PC-3 (cell line): ENCODE measurements at regions not wholly inside any gene's neighbourhood (a gene's known extent, or its start where the extent isn't known, plus 50 kb on each side); places are given as distances from the start of the nearest gene placed in this dataset.

Experiments
- ATAC-seq: fragments of 200-7000 bp; cut with Tn5 transposase; 2 replicates; pipeline ENCODE4 v1.9.1; 2020; ENCODE audit warnings: mild to moderate bottlenecking, moderate library complexity
- BruUV-seq: library from RNA; stranded (reverse); fragments of 400-500 nt; replicated peaks from 2 replicates; lab custom pipeline; 2021; lab: Mats Ljungman, UMichigan
- CTCF ChIA-PET: fragments of 300-600 bp; sonication (Branson Sonifier 250); formaldehyde crosslinking; loops from one replicate; lab custom pipeline; 2022; ENCODE audit warnings: antibody characterized with exemption; lab: Charles Lee
- POLR2A ChIA-PET: fragments of 300-600 bp; sonication (Branson Sonifier 250); formaldehyde crosslinking; loops from one replicate; lab custom pipeline; 2022; ENCODE audit warnings: antibody characterized with exemption; ENCODE audit not compliant: unreplicated experiment; lab: Charles Lee
- DNase-seq: peaks from one replicate; pipeline ENCODE4 v3.0.0-alpha.2; 2015
- H2AFZ ChIP-seq: fragments of 300-600 bp; sonication (generic); 2 replicates; pipeline ENCODE4 v1.6.0; 2016; ENCODE audit warnings: antibody characterized with exemption, low read length
- H3F3A ChIP-seq: fragments of 300-600 bp; sonication (generic); one replicate; pipeline ENCODE4 v1.6.0; 2017; ENCODE audit warnings: antibody characterized with exemption, low read length, control low read depth, mild to moderate bottlenecking; ENCODE audit not compliant: unreplicated experiment
- H3K27ac ChIP-seq: fragments of 300-600 bp; sonication (generic); 2 replicates; pipeline ENCODE4 v1.5.1; 2016; ENCODE audit warnings: mild to moderate bottlenecking, low read length
- H3K27me3 ChIP-seq: fragments of 300-600 bp; sonication (generic); 2 replicates; pipeline ENCODE4 v1.6.1; 2016; ENCODE audit warnings: low read length, mixed read lengths
- H3K36me3 ChIP-seq: fragments of 300-600 bp; sonication (generic); 2 replicates; pipeline ENCODE4 v1.6.1; 2016; ENCODE audit warnings: low read depth, mixed run types, low read length, mixed read lengths
- H3K4me1 ChIP-seq: fragments of 300-600 bp; sonication (generic); 2 replicates; pipeline ENCODE4 v1.5.1; 2016; ENCODE audit warnings: low read length; ENCODE audit not compliant: insufficient read depth
- H3K4me2 ChIP-seq: fragments of 300-600 bp; sonication (generic); 2 replicates; pipeline ENCODE4 v1.6.0; 2016; ENCODE audit warnings: low read length
- H3K4me3 ChIP-seq: fragments of 300-600 bp; sonication (generic); 2 replicates; pipeline ENCODE4 v1.5.1; 2016; ENCODE audit warnings: mild to moderate bottlenecking, low read length, mixed read lengths
- H3K79me2 ChIP-seq: fragments of 300-600 bp; sonication (generic); 2 replicates; pipeline ENCODE4 v1.6.1; 2017; ENCODE audit warnings: low read length, mixed read lengths
- H3K9ac ChIP-seq: fragments of 300-600 bp; sonication (generic); 2 replicates; pipeline ENCODE4 v1.6.0; 2016; ENCODE audit warnings: mild to moderate bottlenecking, low read length
- H3K9me2 ChIP-seq: fragments of 300-600 bp; sonication (generic); replicated peaks from 2 replicates; pipeline ENCODE4 v1.6.1; 2016; ENCODE audit warnings: mixed run types, low read length, mixed read lengths
- H3K9me3 ChIP-seq: fragments of 300-600 bp; sonication (generic); 2 replicates; pipeline ENCODE4 v1.6.1; 2016; ENCODE audit warnings: low read length, mixed read lengths
- H4K20me1 ChIP-seq: fragments of 300-600 bp; sonication (generic); 2 replicates; pipeline ENCODE4 v1.6.1; 2016; ENCODE audit warnings: low read length, mixed read lengths
- EZH2 ChIP-seq: fragments of 300-600 bp; sonication (generic); IDR thresholded peaks from one replicate; pipeline ENCODE4 v1.6.1; 2017; ENCODE audit warnings: antibody characterized with exemption, mild to moderate bottlenecking, low read length; ENCODE audit not compliant: unreplicated experiment
- EZH2phosphoT487 ChIP-seq: fragments of 300-600 bp; sonication (generic); IDR thresholded peaks from 2 replicates; pipeline ENCODE4 v1.6.1; 2018; ENCODE audit warnings: mild to moderate bottlenecking, antibody characterized with exemption, low read length, borderline replicate concordance
- intact Hi-C: fragments of 100-400 bp; cut with micrococcal nuclease; formaldehyde crosslinking; loops from 2 replicates; pipeline ENCODE4 v1.9.0; 2023
- TF ChIP-seq, protein P1 (sequence below): fragments of 300-600 bp; sonication (generic); conservative IDR thresholded peaks from 2 replicates; pipeline ENCODE4 v1.5.1; 2017; ENCODE audit warnings: antibody characterized with exemption, low read depth, mild to moderate bottlenecking, low read length

DNA sequence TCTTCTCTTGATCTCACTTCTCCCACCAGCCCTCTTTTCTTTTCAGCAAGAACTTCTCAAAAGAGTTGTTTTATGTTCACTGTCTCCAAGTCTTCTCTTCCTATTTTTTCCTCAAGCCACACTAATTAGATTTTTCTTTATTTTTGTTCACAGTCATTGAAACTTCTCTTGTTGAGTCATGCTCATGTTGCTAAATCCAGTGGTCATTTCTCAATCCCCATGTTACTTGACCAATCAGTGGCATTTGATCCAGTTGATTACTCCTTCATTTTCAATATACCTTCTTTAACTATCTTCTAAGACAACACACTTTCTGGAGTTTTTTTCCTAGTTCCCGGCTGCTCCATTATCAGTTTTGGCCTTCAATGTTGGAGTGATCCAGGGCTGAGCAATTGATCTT lies 103.1 kb upstream of the LSM6 start:
- intact Hi-C loops: no loop called here
- no peak for ATAC-seq
- POLR2A ChIA-PET: no interaction called here

GRCh38 chr4:146071390-146071789 lies 104.1 kb upstream of the LSM6 start:
- ATAC-seq (no peak), DNase-seq (no peak)
- no TSS peak for BruUV-seq
- Histone ChIP-seq H3K36me3 (no peaks in the 10 kb centered on the region), H3K27me3 (peaks cover 59% of the 10 kb centered on the region), H3K79me2 (no peaks in the 10 kb centered on the region), H3K4me3 (no peak overlapping the region), H3F3A (no peaks in the 10 kb centered on the region), H2AFZ (no peak overlapping the region), H3K9me2 (no peaks in the 10 kb centered on the region), H3K4me2 (no peak overlapping the region), H4K20me1 (no peaks in the 10 kb centered on the region), H3K9ac (no peak overlapping the region), H3K9me3 (no peaks in the 10 kb centered on the region), H3K4me1 (no peaks in the 10 kb centered on the region), H3K27ac (no peak overlapping the region)
- ChIA-PET CTCF (no interaction called here), POLR2A (no interaction called here)
- intact Hi-C loops: no loop called here
- TF ChIP-seq EZH2 (peak; percentile 62), EZH2phosphoT487 (no peak)

More for the DNA sequence above, 103.1 kb upstream of the LSM6 start:
- no TSS peak for BruUV-seq
- Histone ChIP-seq H3K9me2 (no peaks in the 10 kb centered on the region), H3K4me1 (no peaks in the 10 kb centered on the region), H3K4me3 (no peak overlapping the region), H3K79me2 (no peaks in the 10 kb centered on the region), H3K9me3 (no peaks in the 10 kb centered on the region), H3K9ac (no peak overlapping the region), H2AFZ (no peak overlapping the region), H3K4me2 (no peak overlapping the region), H3F3A (no peaks in the 10 kb centered on the region), H3K36me3 (no peaks in the 10 kb centered on the region), H4K20me1 (no peaks in the 10 kb centered on the region), H3K27me3 (peaks cover 53% of the 10 kb centered on the region), H3K27ac (no peak overlapping the region)
- CTCF ChIA-PET: no interaction called here
- no peak for TF ChIP-seq EZH2
- TF ChIP-seq EZH2phosphoT487: no peak
- TF ChIP-seq, protein P1, sequence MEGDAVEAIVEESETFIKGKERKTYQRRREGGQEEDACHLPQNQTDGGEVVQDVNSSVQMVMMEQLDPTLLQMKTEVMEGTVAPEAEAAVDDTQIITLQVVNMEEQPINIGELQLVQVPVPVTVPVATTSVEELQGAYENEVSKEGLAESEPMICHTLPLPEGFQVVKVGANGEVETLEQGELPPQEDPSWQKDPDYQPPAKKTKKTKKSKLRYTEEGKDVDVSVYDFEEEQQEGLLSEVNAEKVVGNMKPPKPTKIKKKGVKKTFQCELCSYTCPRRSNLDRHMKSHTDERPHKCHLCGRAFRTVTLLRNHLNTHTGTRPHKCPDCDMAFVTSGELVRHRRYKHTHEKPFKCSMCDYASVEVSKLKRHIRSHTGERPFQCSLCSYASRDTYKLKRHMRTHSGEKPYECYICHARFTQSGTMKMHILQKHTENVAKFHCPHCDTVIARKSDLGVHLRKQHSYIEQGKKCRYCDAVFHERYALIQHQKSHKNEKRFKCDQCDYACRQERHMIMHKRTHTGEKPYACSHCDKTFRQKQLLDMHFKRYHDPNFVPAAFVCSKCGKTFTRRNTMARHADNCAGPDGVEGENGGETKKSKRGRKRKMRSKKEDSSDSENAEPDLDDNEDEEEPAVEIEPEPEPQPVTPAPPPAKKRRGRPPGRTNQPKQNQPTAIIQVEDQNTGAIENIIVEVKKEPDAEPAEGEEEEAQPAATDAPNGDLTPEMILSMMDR: no peak
- DNase-seq: no peak

DNA sequence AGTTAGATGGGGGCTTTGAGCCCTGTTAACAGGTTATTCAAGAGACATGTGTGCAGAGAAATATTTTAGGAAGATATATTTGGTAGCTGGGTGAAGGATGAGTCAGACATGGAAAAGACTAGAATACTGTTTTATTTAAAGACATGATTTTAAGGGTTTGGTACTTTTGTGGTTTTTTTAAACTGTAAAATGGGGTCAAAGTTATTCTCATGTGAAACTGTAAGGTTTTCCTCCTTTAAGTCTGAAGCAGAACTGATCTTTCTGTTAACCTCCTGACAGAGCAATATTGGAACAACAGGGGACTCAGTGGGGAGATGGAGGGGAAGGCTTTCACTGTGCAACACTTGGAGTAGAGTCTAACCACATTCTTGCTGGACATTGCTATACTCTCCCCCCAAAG lies 112.4 kb upstream of the LSM6 start:
- no peak for ATAC-seq
- no TSS peak for BruUV-seq
- TF ChIP-seq, protein P1: no peak

More for the DNA sequence above, 112.4 kb upstream of the LSM6 start:
- intact Hi-C loops: no loop called here
- no peak for DNase-seq
- H4K20me1 ChIP-seq: no peaks in the 10 kb centered on the region
- H3K9me3 ChIP-seq: no peaks in the 10 kb centered on the region
- no peaks in the 10 kb centered on the region for H3K79me2 ChIP-seq
- no peak overlapping the region for H3K4me3 ChIP-seq
- H3K4me1 ChIP-seq: no peaks in the 10 kb centered on the region
- ChIA-PET POLR2A (no interaction called here), CTCF (no interaction called here)
- peaks cover 41% of the 10 kb centered on the region for H3K27me3 ChIP-seq
- H2AFZ ChIP-seq: no peak overlapping the region
- no peaks in the 10 kb centered on the region for H3K36me3 ChIP-seq
- no peaks in the 10 kb centered on the region for H3K9me2 ChIP-seq
- H3K9ac ChIP-seq: no peak overlapping the region
- H3K4me2 ChIP-seq: no peak overlapping the region
- no peaks in the 10 kb centered on the region for H3F3A ChIP-seq
- no peak overlapping the region for H3K27ac ChIP-seq
